ENCODE measurements at regions not wholly inside any gene's neighbourhood (a gene's known extent, or its start where the extent isn't known, plus 50 kb on each side); places are given as distances from the start of the nearest gene placed in this dataset.

DNA sequence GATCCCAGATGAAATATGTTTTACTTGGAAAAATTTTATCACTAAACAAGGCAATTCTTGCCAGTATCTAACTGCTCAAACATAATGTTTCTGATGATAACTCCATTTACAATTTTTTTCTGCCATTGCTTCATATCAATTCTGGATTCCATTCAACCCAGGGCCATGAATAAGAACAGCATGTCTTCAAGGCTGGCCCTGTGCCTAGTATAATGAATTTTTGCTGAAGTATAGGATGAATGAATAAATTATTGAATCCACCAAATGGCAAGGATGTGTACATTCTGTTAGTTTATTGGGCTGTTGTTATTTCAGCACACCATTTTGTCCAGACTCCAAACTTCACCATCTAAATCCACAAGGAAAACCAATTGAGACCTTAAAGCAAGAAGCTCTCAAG lies 414.7 kb downstream of the HS3ST3B1 start:
- no peak overlapping the region for H3K27ac ChIP-seq
- intact Hi-C loops (cut with DNase I): no loop called here

DNA sequence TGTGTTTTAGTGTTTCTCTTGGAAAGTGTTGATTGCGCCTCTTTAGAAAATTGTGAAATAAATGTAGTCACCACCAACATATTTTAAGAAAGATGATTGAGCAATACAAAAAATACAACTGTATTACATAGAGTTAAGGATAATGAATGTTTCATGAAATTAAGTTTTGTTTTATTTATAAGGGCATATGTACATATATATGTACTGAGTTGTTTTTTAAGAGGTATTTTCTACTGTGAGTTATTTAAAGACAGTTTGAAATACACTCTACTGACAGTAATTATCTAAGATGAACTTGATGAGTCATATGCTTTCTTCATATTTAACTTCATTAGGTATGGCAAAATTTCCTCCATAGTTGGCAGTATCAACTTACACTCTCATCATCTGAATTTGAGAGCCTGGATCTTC lies 411.7 kb downstream of the HS3ST3B1 start:
- H3K27ac ChIP-seq: no peak overlapping the region
- no peaks in the 10 kb centered on the region for H3K4me1 ChIP-seq
- H3K4me3 ChIP-seq: no peak overlapping the region
- intact Hi-C loops (cut with DNase I): no loop called here
- TF ChIP-seq, protein P1, sequence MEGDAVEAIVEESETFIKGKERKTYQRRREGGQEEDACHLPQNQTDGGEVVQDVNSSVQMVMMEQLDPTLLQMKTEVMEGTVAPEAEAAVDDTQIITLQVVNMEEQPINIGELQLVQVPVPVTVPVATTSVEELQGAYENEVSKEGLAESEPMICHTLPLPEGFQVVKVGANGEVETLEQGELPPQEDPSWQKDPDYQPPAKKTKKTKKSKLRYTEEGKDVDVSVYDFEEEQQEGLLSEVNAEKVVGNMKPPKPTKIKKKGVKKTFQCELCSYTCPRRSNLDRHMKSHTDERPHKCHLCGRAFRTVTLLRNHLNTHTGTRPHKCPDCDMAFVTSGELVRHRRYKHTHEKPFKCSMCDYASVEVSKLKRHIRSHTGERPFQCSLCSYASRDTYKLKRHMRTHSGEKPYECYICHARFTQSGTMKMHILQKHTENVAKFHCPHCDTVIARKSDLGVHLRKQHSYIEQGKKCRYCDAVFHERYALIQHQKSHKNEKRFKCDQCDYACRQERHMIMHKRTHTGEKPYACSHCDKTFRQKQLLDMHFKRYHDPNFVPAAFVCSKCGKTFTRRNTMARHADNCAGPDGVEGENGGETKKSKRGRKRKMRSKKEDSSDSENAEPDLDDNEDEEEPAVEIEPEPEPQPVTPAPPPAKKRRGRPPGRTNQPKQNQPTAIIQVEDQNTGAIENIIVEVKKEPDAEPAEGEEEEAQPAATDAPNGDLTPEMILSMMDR (IDR thresholded peaks at IDR 0.05): no peak
- no peaks in the 10 kb centered on the region for H3K36me3 ChIP-seq
- no peaks in the 10 kb centered on the region for H3K9me3 ChIP-seq
- H3K27me3 ChIP-seq: no peaks in the 10 kb centered on the region
- DNase-seq: no peak
- H3K9ac ChIP-seq (ENCODE audit: low read depth in 2 of 2, low read length in 2 of 2): no peak overlapping the region

More for the DNA sequence above, 414.7 kb downstream of the HS3ST3B1 start:
- TF ChIP-seq, protein P1 (IDR thresholded peaks at IDR 0.05): no peak
- no peaks in the 10 kb centered on the region for H3K36me3 ChIP-seq
- no peak overlapping the region for H3K4me3 ChIP-seq
- no peaks in the 10 kb centered on the region for H3K4me1 ChIP-seq
- H3K9ac ChIP-seq (ENCODE audit: low read depth in 2 of 2, low read length in 2 of 2): no peak overlapping the region
- no peak for DNase-seq
- no peaks in the 10 kb centered on the region for H3K27me3 ChIP-seq
- H3K9me3 ChIP-seq: no peaks in the 10 kb centered on the region

DNA sequence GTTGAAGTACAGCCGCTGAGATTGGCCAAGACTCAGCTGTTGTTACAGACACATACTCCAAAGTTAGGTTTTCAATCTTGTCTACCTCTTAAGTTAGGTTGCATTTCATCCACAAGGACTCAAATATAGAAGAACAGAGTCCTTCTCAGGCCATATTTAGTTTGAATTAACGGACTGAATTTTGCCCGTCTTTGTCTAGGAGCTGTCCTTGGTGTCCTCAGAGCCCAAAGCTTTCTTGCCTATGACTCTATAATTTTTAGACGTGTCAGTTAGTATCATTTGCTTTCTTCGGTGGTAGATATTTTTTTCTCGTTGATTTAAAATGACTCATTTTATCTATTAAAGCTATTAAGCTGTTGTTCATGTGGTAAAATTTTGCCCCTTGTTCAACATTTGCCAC lies 403.2 kb downstream of the HS3ST3B1 start:
- no peak overlapping the region for H3K27ac ChIP-seq
- intact Hi-C loops (cut with DNase I): no loop called here
- no peak overlapping the region for H3K4me3 ChIP-seq
- H3K9ac ChIP-seq (ENCODE audit: low read depth in 2 of 2, low read length in 2 of 2): no peak overlapping the region
- no peaks in the 10 kb centered on the region for H3K9me3 ChIP-seq
- H3K4me1 ChIP-seq: no peaks in the 10 kb centered on the region
- TF ChIP-seq, protein P1 (IDR thresholded peaks at IDR 0.05): no peak
- no peaks in the 10 kb centered on the region for H3K36me3 ChIP-seq
- DNase-seq: no peak
- no peaks in the 10 kb centered on the region for H3K27me3 ChIP-seq

- DNase-seq: no peak
Observed at GRCh38 chr17:14701886-14702285, 401.0 kb downstream of the HS3ST3B1 start.

DNA sequence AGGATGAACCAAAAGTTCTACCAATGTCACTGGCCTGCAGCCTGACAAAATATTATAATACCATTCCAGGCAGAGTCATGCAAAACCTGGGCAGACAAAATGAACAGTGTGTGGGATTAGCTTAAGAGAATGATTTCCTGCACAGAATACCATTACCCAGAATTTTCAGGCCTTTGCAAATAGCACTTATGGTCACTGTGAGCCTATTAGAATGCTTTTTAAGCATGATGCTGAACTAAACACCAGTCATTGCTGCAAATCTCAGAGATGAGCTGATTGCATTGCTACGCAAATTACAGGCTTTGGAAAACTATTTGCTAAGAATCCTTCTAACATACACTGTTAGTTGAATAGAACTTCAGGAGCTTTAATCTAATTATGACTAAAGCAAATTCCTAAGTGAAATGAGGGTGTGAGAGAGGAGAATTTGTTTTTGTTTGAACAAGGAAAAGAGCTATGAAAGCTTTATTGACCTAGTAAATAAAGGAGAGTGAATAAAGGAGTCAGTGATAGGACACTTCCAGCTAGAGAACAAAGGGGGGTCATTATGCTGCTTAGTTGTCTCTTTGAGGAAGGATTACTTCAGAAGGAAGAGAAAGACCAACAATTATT lies 398.8 kb downstream of the HS3ST3B1 start:
- H3K27ac ChIP-seq: no peak overlapping the region
- intact Hi-C loops (cut with DNase I): no loop called here
- H3K4me3 ChIP-seq: no peak overlapping the region
- no peaks in the 10 kb centered on the region for H3K9me3 ChIP-seq
- H3K36me3 ChIP-seq: no peaks in the 10 kb centered on the region
- no peaks in the 10 kb centered on the region for H3K27me3 ChIP-seq
- TF ChIP-seq, protein P1 (IDR thresholded peaks at IDR 0.05): no peak
- no peak for DNase-seq
- H3K4me1 ChIP-seq: no peaks in the 10 kb centered on the region
- H3K9ac ChIP-seq (ENCODE audit: low read depth in 2 of 2, low read length in 2 of 2): no peak overlapping the region

More at GRCh38 chr17:14701886-14702285, 401.0 kb downstream of the HS3ST3B1 start:
- Histone ChIP-seq H3K36me3 (no peaks in the 10 kb centered on the region), H3K27ac (no peak overlapping the region), H3K9ac (ENCODE audit: low read depth in 2 of 2, low read length in 2 of 2) (no peak overlapping the region), H3K4me3 (no peak overlapping the region), H3K4me1 (no peaks in the 10 kb centered on the region), H3K9me3 (no peaks in the 10 kb centered on the region), H3K27me3 (no peaks in the 10 kb centered on the region)
- TF ChIP-seq, protein P1 (IDR thresholded peaks at IDR 0.05): no peak
- intact Hi-C loops (cut with DNase I): no loop called here

All from colonic mucosa (tissue), 4 donors.